H9 (cell line): ENCODE measurements at regions not wholly inside any gene's neighbourhood (a gene's known extent, or its start where the extent isn't known, plus 50 kb on each side); places are given as distances from the start of the nearest gene placed in this dataset.

ENCODE experiments used
- DNase-seq: peaks from one replicate; pipeline ENCODE4 v3.0.0-alpha.2; 2017
- H2AFZ ChIP-seq: one replicate; pipeline ENCODE4 v1.6.1; 2013; ENCODE audit warnings: mild to moderate bottlenecking, low read length, control low read depth, moderate library complexity
- H2AK5ac ChIP-seq: 2 replicates; pipeline ENCODE4 v1.6.1; 2013; ENCODE audit warnings: low read length, control low read depth, mixed read lengths; ENCODE audit not compliant: insufficient read length
- H2BK120ac ChIP-seq: one replicate; pipeline ENCODE4 v1.6.1; 2013; ENCODE audit warnings: low read depth, mild to moderate bottlenecking, low read length, control low read depth, inconsistent platforms; ENCODE audit not compliant: poor library complexity, severe bottlenecking
- H2BK12ac ChIP-seq: 2 replicates; pipeline ENCODE4 v1.6.1; 2013; ENCODE audit warnings: low read length, control low read depth, mixed read lengths, low read depth; ENCODE audit not compliant: insufficient read length
- H2BK15ac ChIP-seq: 2 replicates; pipeline ENCODE4 v1.6.1; 2013; ENCODE audit warnings: low read depth, low read length, control low read depth
- H2BK20ac ChIP-seq: one replicate; pipeline ENCODE4 v1.6.1; 2013; ENCODE audit warnings: low read depth, mild to moderate bottlenecking, low read length, control low read depth, inconsistent platforms; ENCODE audit not compliant: poor library complexity, severe bottlenecking
- H2BK5ac ChIP-seq: 2 replicates; pipeline ENCODE4 v1.6.1; 2013; ENCODE audit warnings: low read length, control low read depth, mixed read lengths; ENCODE audit not compliant: insufficient read length
- H3K14ac ChIP-seq: 2 replicates; pipeline ENCODE4 v1.6.1; 2013; ENCODE audit warnings: low read length, control low read depth; ENCODE audit not compliant: insufficient read depth
- H3K18ac ChIP-seq: 2 replicates; pipeline ENCODE4 v1.6.1; 2013; ENCODE audit warnings: low read depth, mild to moderate bottlenecking, mixed read lengths, low read length, control low read depth; ENCODE audit not compliant: insufficient read length
- H3K23ac ChIP-seq: 2 replicates; pipeline ENCODE4 v1.6.1; 2013; ENCODE audit warnings: low read length, control low read depth, mixed read lengths, low read depth; ENCODE audit not compliant: insufficient read length
- H3K23me2 ChIP-seq: 2 replicates; pipeline ENCODE4 v1.6.1; 2013; ENCODE audit warnings: low read depth, mild to moderate bottlenecking, mixed read lengths, low read length, control low read depth; ENCODE audit not compliant: insufficient read length, poor library complexity, severe bottlenecking
- H3K27ac ChIP-seq: 2 replicates; pipeline ENCODE4 v1.5.1; 2013; ENCODE audit warnings: low read length, control low read depth, mixed read lengths, low read depth; ENCODE audit not compliant: insufficient read length
- H3K27me3 ChIP-seq: 2 replicates; pipeline ENCODE4 v1.6.1; 2013; ENCODE audit warnings: low read length, control low read depth, inconsistent platforms; ENCODE audit not compliant: insufficient read depth
- H3K4ac ChIP-seq: 2 replicates; pipeline ENCODE4 v1.6.1; 2013; ENCODE audit warnings: low read depth, mild to moderate bottlenecking, control low read depth, inconsistent platforms, low read length, moderate library complexity
- H3K4me1 ChIP-seq: 2 replicates; pipeline ENCODE4 v1.6.1; 2013; ENCODE audit warnings: low read length, control low read depth, inconsistent platforms; ENCODE audit not compliant: insufficient read depth
- H3K4me2 ChIP-seq: 2 replicates; pipeline ENCODE4 v1.6.1; 2013; ENCODE audit warnings: low read length, control low read depth, mixed read lengths; ENCODE audit not compliant: insufficient read length, insufficient read depth
- H3K56ac ChIP-seq: 2 replicates; pipeline ENCODE4 v1.6.1; 2013; ENCODE audit warnings: low read depth, mild to moderate bottlenecking, mixed read lengths, low read length, control low read depth; ENCODE audit not compliant: insufficient read length
- H3K79me1 ChIP-seq: 2 replicates; pipeline ENCODE4 v1.6.1; 2013; ENCODE audit warnings: low read depth, mild to moderate bottlenecking, moderate library complexity, low read length, control low read depth, inconsistent platforms; ENCODE audit not compliant: insufficient read depth, poor library complexity, severe bottlenecking
- H3K79me2 ChIP-seq: 2 replicates; pipeline ENCODE4 v1.6.1; 2013; ENCODE audit warnings: low read length, control low read depth, inconsistent platforms; ENCODE audit not compliant: insufficient read depth
- H3K9ac ChIP-seq: 2 replicates; pipeline ENCODE4 v1.6.1; 2013; ENCODE audit warnings: low read length, control low read depth, mixed read lengths; ENCODE audit not compliant: insufficient read length; ENCODE audit errors: extremely low read depth
- H3K9me3 ChIP-seq: one replicate; pipeline ENCODE4 v1.6.1; 2013; ENCODE audit warnings: low read depth, low read length, inconsistent platforms; ENCODE audit not compliant: control insufficient read depth
- H3T11ph ChIP-seq: one replicate; pipeline ENCODE4 v1.6.1; 2013; ENCODE audit warnings: mild to moderate bottlenecking, low read length, control low read depth, inconsistent platforms
- H4K20me1 ChIP-seq: one replicate; pipeline ENCODE4 v1.6.1; 2013; ENCODE audit not compliant: control insufficient read depth, insufficient read length, insufficient read depth
- H4K5ac ChIP-seq: 2 replicates; pipeline ENCODE4 v1.6.1; 2013; ENCODE audit warnings: low read depth, mild to moderate bottlenecking, mixed read lengths, low read length, control low read depth; ENCODE audit not compliant: insufficient read length
- H4K8ac ChIP-seq: replicated peaks from 2 replicates; pipeline ENCODE4 v1.6.1; 2013; ENCODE audit warnings: low read length, control low read depth, mixed read lengths, low read depth; ENCODE audit not compliant: insufficient read length
- H4K91ac ChIP-seq: 2 replicates; pipeline ENCODE4 v1.6.1; 2013; ENCODE audit warnings: low read depth, mild to moderate bottlenecking, moderate library complexity, mixed read lengths, low read length, control low read depth; ENCODE audit not compliant: insufficient read length
- H3K27ac Mint-ChIP-seq, 3 experiments: 2 replicates in 2 of 3; 3 replicates in 1 of 3; pipeline ENCODE4 v1.8.0; 2020 to 2021; ENCODE audit warnings: mixed read lengths in 3 of 3, mild to moderate bottlenecking in 1 of 3, moderate library complexity in 1 of 3
- H3K27me3 Mint-ChIP-seq: 2 replicates; pipeline ENCODE4 v1.8.0; 2021; ENCODE audit warnings: low read depth, mild to moderate bottlenecking, moderate library complexity, mixed read lengths
- H3K36me3 Mint-ChIP-seq, 3 experiments: 2 replicates in 2 of 3; 3 replicates in 1 of 3; pipeline ENCODE4 v1.8.0; 2020 to 2021; ENCODE audit warnings: low read depth in 3 of 3, mixed read lengths in 3 of 3; ENCODE audit not compliant: insufficient read depth in 1 of 3
- H3K4me1 Mint-ChIP-seq, 2 experiments: 2 replicates each; pipeline ENCODE4 v1.8.0; 2020; ENCODE audit warnings: mixed read lengths in 2 of 2
- H3K4me3 Mint-ChIP-seq, 2 experiments: 2 replicates in 1 of 2; 3 replicates in 1 of 2; pipeline ENCODE4 v1.8.0; 2020 to 2021; ENCODE audit warnings: mild to moderate bottlenecking in 2 of 2, mixed read lengths in 2 of 2, moderate library complexity in 1 of 2
- H3K9me3 Mint-ChIP-seq, 2 experiments: 2 replicates in 1 of 2; 3 replicates in 1 of 2; pipeline ENCODE4 v1.8.0; 2020; ENCODE audit warnings: mild to moderate bottlenecking in 2 of 2, mixed read lengths in 2 of 2, moderate library complexity in 1 of 2
- CTCF ChIP-seq: fragments of 200-600 bp; sonication (generic); conservative IDR thresholded peaks from 3 replicates; pipeline ENCODE4 v1.8.0; 2021; ENCODE audit warnings: antibody characterized with exemption, mild to moderate bottlenecking
- WGBS: extraction: QIAGEN DNeasy Blood & Tissue Kit; methylation state at CpG from one replicate; pipeline ENCODE4 v1.1.7; 2013; ENCODE audit warnings: missing lambda C conversion rate, low lambda C conversion rate, mixed read lengths; ENCODE audit not compliant: insufficient read length; ENCODE audit errors: extremely low coverage; 5-methylcytosine and 5-hydroxymethylcytosine counted together

GRCh38 chr16:49148410-49148809 lies 133.2 kb downstream of the CBLN1 start:
- Histone ChIP-seq H3K14ac (no peak overlapping the region), H2BK120ac (no peak overlapping the region), H3K79me2 (no peaks in the 10 kb centered on the region), H2BK12ac (no peak overlapping the region), H3K18ac (no peak overlapping the region), H2AFZ (no peak overlapping the region), H3K9me3 (no peaks in the 10 kb centered on the region), H2AK5ac (no peak overlapping the region), H3K4me1 (no peaks in the 10 kb centered on the region), H3K9ac (no peak overlapping the region), H3K27ac (no peak overlapping the region), H3K23ac (no peak overlapping the region), H4K91ac (no peak overlapping the region), H2BK15ac (no peak overlapping the region), H4K20me1 (no peaks in the 10 kb centered on the region), H2BK5ac (no peak overlapping the region), H3K4me2 (no peak overlapping the region), H3K56ac (no peak overlapping the region), H4K5ac (no peak overlapping the region), H3K4ac (no peak overlapping the region), H4K8ac (no peak overlapping the region), H3T11ph (no peak overlapping the region), H3K79me1 (no peaks in the 10 kb centered on the region), H3K23me2 (no peaks in the 10 kb centered on the region), H3K27me3 (no peaks in the 10 kb centered on the region), H2BK20ac (no peak overlapping the region)
- no CpG with 5 or more reads among the region's 4 CpGs for WGBS
- Mint-ChIP-seq H3K27ac (no peak overlapping the region), H3K4me3 (no peak overlapping the region), H3K36me3 (no peaks in the 10 kb centered on the region; a peak in 1 of 7 replicates), H3K27me3 (peaks cover 7% of the 10 kb centered on the region; the same call in 1 of the 2 replicates), H3K4me1 (no peaks in the 10 kb centered on the region), H3K9me3 (no peaks in the 10 kb centered on the region; a peak in 1 of 5 replicates)
- TF ChIP-seq CTCF, result no peak
- DNase-seq, result no peak
